ENCODE measurements at regions not wholly inside any gene's neighbourhood (a gene's known extent, or its start where the extent isn't known, plus 50 kb on each side); places are given as distances from the start of the nearest gene placed in this dataset.

DNA sequence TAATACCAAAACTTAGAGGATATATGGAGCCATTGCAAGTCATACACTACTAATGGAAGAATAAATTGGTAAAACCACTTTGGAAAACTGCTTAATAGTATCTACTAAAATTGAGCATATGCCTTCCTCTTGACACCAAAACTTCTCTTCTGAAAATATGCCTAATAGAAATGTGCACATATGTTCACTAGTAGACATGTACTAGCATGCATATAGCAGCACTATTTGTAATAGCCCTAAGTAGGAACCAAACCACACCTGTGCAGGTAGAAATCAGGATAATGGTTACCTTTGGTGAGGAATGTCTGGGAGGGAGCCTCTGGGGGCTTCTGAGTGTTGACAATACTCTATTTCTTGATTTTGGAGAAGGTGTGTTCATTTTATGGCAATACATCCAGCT, 424.8 kb upstream of the BTBD3 start:
- H3K9me3 Mint-ChIP-seq = no peaks in the 10 kb centered on the region
- DNase-seq (no peak), ATAC-seq (ENCODE audit: poor library complexity) (no peak)
- ChIA-PET CTCF (no interaction called here), POLR2A (no interaction called here)
- no peak overlapping the region for H3K4me3 Mint-ChIP-seq
- H3K4me3 ChIP-seq (ENCODE audit: low read length) = no peak overlapping the region
- no peaks in the 10 kb centered on the region for H3K36me3 Mint-ChIP-seq (ENCODE audit: low read depth)
- H3K27ac Mint-ChIP-seq = no peak overlapping the region
- H3K27ac ChIP-seq (ENCODE audit: low read depth in 1 of 2, low read length in 2 of 2) = no peak overlapping the region
- H3K9me3 ChIP-seq (ENCODE audit: control insufficient read depth in 1 of 2, insufficient read depth in 1 of 2, low read length in 2 of 2) = no peaks in the 10 kb centered on the region
- H3K27me3 ChIP-seq (ENCODE audit: control insufficient read depth in 1 of 2, insufficient read depth in 2 of 2, low read length in 2 of 2) = no peaks in the 10 kb centered on the region
- TF ChIP-seq, protein P1, sequence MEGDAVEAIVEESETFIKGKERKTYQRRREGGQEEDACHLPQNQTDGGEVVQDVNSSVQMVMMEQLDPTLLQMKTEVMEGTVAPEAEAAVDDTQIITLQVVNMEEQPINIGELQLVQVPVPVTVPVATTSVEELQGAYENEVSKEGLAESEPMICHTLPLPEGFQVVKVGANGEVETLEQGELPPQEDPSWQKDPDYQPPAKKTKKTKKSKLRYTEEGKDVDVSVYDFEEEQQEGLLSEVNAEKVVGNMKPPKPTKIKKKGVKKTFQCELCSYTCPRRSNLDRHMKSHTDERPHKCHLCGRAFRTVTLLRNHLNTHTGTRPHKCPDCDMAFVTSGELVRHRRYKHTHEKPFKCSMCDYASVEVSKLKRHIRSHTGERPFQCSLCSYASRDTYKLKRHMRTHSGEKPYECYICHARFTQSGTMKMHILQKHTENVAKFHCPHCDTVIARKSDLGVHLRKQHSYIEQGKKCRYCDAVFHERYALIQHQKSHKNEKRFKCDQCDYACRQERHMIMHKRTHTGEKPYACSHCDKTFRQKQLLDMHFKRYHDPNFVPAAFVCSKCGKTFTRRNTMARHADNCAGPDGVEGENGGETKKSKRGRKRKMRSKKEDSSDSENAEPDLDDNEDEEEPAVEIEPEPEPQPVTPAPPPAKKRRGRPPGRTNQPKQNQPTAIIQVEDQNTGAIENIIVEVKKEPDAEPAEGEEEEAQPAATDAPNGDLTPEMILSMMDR (IDR thresholded peaks at IDR 0.05) = no peak
- no peaks in the 10 kb centered on the region for H3K27me3 Mint-ChIP-seq
- no peaks in the 10 kb centered on the region for H3K4me1 ChIP-seq (ENCODE audit: insufficient read depth, low read length)
- intact Hi-C loops (cut with DNase I, micrococcal nuclease) = no loop called here
- H3K4me1 Mint-ChIP-seq (ENCODE audit: low read depth) = no peaks in the 10 kb centered on the region
- H3K36me3 ChIP-seq (ENCODE audit: insufficient read depth, low read length) = no peaks in the 10 kb centered on the region

DNA sequence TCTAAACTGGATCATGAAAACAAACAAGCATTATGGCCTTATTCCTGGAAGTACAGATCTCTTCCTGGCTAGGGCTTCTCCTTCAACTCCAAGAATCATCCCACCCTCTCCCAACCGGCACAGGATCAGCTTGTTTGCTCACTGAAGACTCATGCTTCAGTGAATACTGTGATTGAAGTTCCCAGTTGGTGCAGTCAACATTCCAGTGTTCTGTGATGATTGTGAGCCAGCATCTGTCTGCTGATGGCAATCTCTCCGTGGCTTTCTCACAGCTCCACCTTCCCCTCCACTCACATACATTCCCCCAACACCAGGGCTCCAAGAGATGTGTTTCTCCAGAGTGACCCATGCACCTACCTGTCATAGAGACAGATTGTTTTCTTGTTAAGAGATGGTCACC, 421.3 kb upstream of the BTBD3 start:
- no peaks in the 10 kb centered on the region for H3K4me1 Mint-ChIP-seq (ENCODE audit: low read depth)
- no peak for DNase-seq
- H3K27ac Mint-ChIP-seq = no peak overlapping the region
- H3K9me3 ChIP-seq (ENCODE audit: control insufficient read depth in 1 of 2, insufficient read depth in 1 of 2, low read length in 2 of 2) = no peaks in the 10 kb centered on the region
- no peaks in the 10 kb centered on the region for H3K27me3 ChIP-seq (ENCODE audit: control insufficient read depth in 1 of 2, insufficient read depth in 2 of 2, low read length in 2 of 2)
- H3K36me3 Mint-ChIP-seq (ENCODE audit: low read depth) = no peaks in the 10 kb centered on the region
- intact Hi-C loops (cut with DNase I, micrococcal nuclease) = no loop called here
- no peaks in the 10 kb centered on the region for H3K27me3 Mint-ChIP-seq
- H3K4me3 ChIP-seq (ENCODE audit: low read length) = no peak overlapping the region
- ChIA-PET CTCF (no interaction called here), POLR2A (no interaction called here)
- no peaks in the 10 kb centered on the region for H3K9me3 Mint-ChIP-seq
- H3K4me3 Mint-ChIP-seq = no peak overlapping the region
- no peaks in the 10 kb centered on the region for H3K36me3 ChIP-seq (ENCODE audit: insufficient read depth, low read length)
- no peaks in the 10 kb centered on the region for H3K4me1 ChIP-seq (ENCODE audit: insufficient read depth, low read length)
- H3K27ac ChIP-seq (ENCODE audit: low read depth in 1 of 2, low read length in 2 of 2) = no peak overlapping the region
- TF ChIP-seq, protein P1 (IDR thresholded peaks at IDR 0.05) = no peak
- no peak for ATAC-seq (ENCODE audit: poor library complexity)

DNA sequence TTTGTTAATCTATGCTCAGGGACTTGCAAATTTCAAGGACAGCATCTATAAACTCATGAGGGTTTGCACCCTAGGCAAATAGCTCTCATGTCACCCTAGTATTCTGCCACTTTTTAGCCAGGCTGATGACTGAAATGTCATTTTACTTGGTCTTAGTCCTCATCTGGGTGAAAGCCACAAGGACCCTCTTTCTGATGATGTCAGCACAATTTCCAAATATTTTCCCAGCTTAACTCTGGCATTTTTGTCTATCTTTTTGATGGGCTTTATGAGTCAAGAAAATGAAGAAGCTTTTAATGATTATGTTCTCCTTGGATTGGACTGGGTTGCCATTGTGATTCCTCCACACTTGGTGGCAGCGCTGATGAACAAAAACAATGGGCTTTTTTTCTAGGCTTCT, 420.1 kb upstream of the BTBD3 start:
- Mint-ChIP-seq H3K4me1 (ENCODE audit: low read depth) (no peaks in the 10 kb centered on the region), H3K27me3 (no peaks in the 10 kb centered on the region), H3K27ac (no peak overlapping the region), H3K36me3 (ENCODE audit: low read depth) (no peaks in the 10 kb centered on the region), H3K9me3 (no peaks in the 10 kb centered on the region), H3K4me3 (no peak overlapping the region)
- POLR2A ChIA-PET = no interaction called here
- no peaks in the 10 kb centered on the region for H3K27me3 ChIP-seq (ENCODE audit: control insufficient read depth in 1 of 2, insufficient read depth in 2 of 2, low read length in 2 of 2)
- intact Hi-C loops (cut with DNase I, micrococcal nuclease) = no loop called here
- DNase-seq (no peak), ATAC-seq (ENCODE audit: poor library complexity) (no peak)
- H3K9me3 ChIP-seq (ENCODE audit: control insufficient read depth in 1 of 2, insufficient read depth in 1 of 2, low read length in 2 of 2) = no peaks in the 10 kb centered on the region
- no peak overlapping the region for H3K27ac ChIP-seq (ENCODE audit: low read depth in 1 of 2, low read length in 2 of 2)
- TF ChIP-seq, protein P1 (IDR thresholded peaks at IDR 0.05) = no peak
- no peak overlapping the region for H3K4me3 ChIP-seq (ENCODE audit: low read length)
- H3K36me3 ChIP-seq (ENCODE audit: insufficient read depth, low read length) = no peaks in the 10 kb centered on the region
- H3K4me1 ChIP-seq (ENCODE audit: insufficient read depth, low read length) = no peaks in the 10 kb centered on the region
- CTCF ChIA-PET = no interaction called here

All from CD4-positive, alpha-beta T cell (primary cell).